DMS 273 (cell line): ENCODE measurements at regions not wholly inside any gene's neighbourhood (a gene's known extent, or its start where the extent isn't known, plus 50 kb on each side); places are given as distances from the start of the nearest gene placed in this dataset.
"Not testable (repeated sequence)": the region's sequence is repeated elsewhere in the genome, so short reads cannot be mapped to it uniquely, and the experiment has no call there.

ENCODE experiments used
- DNase-seq: peaks from one replicate; lab custom pipeline; 2025; ENCODE audit not compliant: unreplicated experiment; lab: John Stamatoyannopoulos, UW

DNA sequence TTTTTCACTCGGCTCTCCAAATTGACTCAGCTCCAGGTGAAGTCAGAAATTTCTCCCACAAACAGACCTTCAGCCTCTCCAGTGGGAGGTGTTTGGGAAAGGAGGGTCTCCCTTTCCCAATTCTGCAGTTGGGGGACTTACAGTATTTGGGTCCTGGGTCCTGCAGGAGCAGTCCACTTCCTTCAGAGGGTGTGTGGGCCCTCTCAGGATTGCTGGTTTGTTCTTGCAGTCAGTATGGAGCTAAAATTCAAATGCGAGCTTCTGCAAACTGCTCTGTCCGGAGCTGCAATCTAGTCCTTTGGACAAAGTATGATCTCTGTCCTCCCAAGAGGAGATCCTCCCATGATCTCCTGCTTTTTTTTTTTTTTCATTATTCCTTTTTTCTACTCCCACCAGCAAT, 87.9 kb upstream of the MSTN start:
- DNase-seq, result no peak

DNA sequence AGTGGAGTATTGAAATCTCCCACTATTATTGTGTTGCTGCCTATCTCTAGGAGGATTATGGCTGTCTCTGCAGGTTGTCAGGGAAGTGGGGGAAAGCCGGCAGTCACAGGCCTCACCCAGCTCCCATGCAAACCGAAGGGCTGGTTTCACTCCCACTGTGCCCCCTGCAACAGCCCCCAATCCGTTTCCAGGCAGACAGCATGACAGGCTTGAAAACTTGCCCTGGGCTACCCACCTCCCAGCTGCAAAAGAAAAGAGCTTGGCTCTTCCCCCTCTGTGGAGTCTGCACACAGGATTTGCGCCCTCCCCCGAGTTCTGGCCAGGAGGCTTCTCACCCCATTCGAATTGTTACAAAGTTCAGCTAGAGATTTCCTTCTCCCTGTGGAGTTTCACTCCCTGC, 87.4 kb upstream of the MSTN start:
- no peak for DNase-seq

DNA sequence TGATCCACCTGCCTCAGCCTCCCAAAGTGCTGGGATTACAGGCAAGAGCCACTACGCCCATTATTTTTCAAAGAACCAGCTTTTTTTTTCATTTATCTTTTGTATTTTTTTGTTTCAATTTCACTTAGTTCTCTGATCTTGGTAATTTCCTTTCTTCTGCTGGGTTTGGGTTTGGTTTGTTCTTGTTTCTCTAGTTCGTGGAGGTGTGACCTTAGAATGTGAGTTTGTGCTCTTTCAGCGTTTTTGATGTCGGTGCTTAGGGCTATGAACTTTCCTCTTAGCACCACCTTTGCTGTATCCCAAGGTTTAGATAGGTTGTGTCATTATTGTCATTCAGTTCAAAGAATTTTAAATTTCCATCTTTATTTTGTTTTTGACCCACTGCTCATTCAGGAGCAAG, 86.7 kb upstream of the MSTN start:
- DNase-seq, result no peak

DNA sequence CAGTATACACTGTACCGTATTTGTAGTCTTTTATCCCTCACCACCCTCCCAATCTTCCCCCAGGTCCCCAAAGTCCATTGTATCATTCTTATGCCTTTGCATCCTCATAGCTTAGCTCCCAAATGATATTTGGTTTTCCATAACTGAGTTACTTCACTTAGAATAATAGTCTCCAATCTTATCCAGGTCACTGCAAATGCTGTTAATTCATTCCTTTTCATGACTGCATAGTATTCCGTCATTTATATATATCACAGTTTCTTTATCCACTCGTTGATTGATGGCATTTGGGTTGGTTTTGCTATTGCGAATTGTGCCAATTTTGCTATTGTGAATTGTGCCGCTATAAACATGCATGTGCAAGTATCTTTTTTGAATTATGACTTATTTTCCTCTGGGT, 83.6 kb upstream of the MSTN start:
- not testable (repeated sequence) for DNase-seq

DNA sequence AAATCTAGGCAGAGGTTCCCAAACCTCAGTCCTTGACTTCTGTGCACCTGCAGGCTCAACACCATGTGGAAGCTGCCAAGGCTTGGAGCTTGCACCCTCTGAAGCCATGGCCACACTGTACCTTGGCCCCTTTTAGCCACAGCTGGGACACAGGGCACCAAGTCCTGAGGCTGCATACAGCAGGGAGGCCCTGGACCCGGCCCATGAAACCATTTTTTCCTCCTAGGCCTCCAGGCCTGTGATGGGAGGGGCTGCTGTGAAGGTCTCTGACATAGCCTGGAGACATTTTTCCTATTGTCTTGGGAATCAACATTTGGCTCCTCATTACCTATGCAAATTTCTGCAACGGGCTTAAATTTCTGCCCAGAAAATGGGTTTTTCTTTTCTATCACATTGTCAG, 77.9 kb upstream of the MSTN start:
- DNase-seq, result not testable (repeated sequence)

DNA sequence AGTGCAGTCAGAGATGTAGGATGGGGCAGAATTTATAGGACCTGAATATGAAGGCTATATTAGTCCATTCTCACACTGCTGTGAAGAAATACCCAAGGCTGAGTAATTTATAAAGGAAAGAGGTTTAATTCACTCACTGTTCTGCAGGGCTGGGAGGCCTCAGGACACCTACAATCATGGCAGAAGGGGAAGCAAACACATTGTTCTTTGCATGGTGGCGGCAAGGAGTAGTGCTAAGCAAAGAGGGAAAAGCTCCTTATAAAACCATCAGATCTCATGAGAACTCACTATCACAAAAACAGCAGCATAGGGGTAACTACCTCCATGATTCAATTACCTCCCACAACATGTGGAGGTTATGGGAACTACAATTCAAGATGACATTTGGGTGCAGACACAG, 76.8 kb upstream of the MSTN start:
- DNase-seq, result no peak

DNA sequence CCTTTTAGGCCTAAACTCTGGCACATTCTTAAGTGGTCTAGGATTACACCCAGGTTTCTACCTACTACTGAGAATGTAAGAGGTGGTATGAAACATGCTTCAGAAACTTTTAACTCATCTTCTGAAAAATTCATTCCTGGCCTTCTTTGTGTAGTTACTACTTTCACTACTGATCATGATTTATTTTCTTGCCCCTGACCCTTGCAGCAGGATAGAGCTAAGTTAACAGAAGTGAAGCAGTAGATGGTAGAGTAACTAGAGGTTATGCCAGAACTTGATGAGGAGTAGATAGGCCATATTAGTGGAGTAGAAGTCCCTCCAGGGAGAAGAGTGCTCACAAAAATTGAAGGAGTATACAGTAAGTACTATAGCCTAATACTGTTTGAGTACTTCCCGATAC, 75.5 kb upstream of the MSTN start:
- no peak for DNase-seq

DNA sequence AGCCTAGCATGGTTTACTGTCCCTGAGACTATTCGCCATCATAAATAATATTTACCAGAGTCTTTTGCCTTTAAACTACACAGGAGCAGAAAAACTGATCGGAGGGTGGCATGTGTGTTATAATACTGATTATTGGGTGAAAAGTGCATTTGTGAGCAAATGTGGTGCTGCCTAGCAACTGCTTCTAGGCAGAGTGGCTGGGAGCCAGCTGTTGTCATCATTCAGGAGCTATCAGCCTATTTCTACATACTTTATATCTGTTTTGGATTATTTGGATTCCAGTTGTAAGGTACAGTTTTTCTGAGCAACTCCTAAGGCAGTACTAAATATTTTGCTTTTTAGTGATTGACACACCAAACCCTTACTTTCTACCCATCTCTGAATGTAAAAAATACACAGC, 75.0 kb upstream of the MSTN start:
- DNase-seq, result no peak

DNA sequence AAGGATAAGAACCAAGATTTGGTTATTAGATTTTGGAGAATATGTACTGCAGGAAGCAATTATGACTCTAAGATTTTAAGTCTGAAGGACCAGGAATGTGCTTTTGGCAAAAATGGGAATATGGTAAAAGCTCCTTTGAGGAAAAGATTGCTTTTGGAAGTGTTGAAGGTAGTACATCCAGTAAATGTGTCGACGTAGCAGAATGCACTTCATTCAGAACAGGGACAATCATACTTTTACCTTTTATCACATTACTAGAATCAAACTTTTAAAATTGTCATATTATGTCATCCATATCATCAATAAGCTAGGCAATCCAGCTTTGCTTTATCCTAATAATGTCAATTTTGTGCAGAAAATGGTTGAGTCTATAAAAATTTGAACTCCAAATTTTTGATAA, 74.3 kb upstream of the MSTN start:
- no peak for DNase-seq

DNA sequence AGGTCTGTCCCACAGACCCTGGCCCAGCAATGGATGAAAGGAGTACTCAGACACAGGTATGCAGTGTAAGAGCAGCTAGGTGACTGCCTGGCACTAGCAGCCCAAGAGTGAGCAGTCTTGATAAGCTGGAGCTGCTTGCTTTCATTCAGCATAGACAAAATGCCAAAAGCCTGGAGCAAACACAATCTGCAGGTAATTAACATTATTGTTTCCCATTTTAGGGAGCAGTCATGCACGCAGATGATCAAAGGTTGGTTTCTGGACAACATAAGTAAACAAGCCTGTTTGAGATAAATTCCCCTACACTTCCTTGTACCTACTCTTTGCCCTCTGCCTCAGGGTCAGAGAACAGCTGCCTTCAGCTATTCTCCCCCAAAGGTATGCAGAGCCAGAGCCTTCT, 73.7 kb upstream of the MSTN start:
- no peak for DNase-seq

DNA sequence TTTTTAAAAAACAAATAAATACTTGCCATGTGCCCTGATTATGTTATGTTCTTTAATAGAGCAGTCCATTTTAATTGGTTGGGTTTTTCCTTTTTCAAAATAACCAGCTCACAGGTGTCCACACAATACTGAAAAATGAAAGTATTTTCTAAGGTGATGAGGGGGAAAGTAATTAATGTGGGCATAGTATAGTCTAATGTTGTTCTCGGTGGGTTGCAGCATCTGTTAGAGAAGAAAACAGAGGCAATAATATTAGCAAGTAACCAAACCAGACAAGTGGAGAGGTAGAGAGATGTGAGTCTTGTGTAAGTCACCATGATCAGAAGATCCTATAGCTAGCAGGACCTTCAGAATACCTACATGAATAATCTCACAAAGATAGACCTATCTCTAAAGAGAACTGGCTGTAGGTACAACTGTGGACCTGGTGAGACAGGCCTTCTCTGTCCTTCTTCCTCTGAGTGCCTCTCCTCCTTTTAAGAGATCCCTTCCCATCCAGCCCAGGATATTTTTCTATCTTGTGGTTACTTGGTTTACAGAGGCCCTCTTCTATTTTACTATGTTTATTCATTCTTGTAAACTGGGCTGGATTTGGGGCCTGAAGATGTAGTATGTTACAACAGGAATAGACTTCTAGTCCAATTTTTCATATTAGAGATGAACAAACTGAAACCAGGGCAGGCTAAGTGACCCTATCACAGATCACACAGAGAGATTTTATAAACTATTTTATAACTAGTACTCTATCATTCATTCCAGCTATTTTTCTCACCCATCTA, 67.1 kb upstream of the MSTN start:
- DNase-seq, result no peak

DNA sequence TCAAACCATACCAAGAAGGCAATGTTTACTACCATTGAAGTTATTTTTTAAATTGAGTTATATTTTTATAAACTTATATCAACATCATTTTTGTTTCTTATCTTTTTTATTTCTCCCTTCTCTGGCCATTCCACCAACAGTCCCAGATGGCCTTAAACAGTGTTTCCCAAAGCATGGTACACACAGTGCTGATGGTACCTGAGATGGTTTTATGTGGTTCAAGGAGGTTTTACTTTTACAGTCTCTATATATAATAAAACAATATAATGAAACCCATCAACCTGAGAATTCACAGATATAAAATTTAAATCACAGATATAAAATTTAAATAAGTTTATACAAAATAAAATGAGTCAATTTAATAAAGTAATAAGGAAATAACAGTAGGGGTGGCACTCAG, 65.1 kb upstream of the MSTN start:
- no peak for DNase-seq

DNA sequence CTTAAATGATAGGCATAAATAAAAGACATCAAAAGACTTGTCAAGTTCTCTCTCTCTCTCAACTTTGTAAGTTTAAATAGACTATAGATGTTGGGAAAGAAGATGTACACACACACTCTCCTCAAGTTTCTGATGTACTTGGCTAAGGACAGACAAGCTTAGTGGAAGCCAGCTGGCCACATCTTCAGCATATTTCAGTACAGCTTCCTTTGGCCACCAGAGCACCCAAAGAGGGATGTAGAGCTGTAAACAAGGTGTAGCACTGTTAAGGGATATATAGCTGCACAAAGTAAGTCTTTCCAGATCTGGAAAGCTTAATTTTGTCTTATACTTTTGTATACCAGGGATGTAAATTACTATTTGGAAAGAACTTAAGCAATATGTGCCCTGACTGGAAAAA, 64.3 kb upstream of the MSTN start:
- DNase-seq, result peak; percentile 9

DNA sequence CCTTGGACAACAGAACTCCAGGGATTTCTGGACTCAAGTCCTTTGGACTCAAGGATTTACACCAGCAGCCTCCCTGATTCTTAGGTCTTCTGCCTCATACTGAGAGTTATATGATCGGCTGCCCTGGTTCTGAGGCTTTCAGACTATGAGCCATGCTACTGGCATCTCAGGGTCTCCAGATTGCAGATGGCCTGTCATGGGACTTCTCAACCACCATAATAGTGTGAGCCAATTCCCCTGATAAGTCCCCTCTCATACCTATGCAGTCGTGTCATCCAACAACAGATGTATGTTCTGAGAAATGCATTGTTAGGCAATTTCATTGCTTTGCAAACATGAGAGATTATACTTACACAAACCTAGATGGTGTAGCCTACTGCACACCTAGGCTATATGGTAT, 61.4 kb upstream of the MSTN start:
- no peak for DNase-seq

DNA sequence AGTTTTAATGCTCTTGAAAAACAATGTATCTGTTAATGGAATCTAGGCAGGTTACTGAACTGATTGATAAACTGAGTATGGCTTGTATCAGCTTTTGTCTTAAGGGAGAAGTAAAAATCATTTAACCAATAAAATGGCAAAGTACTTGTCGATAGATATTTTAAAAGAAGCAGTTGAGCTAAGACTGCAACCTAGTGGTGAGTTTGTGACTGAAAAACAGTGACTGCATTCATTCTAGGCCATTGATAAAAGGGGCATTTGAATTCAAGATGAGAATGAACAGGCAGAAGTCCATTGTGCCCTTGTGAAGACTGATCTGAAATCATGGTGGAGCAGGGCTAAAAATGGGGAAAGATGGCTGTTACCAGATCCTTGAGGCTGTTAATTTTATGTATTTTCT, 59.4 kb upstream of the MSTN start:
- DNase-seq, result peak; percentile 19

DNA sequence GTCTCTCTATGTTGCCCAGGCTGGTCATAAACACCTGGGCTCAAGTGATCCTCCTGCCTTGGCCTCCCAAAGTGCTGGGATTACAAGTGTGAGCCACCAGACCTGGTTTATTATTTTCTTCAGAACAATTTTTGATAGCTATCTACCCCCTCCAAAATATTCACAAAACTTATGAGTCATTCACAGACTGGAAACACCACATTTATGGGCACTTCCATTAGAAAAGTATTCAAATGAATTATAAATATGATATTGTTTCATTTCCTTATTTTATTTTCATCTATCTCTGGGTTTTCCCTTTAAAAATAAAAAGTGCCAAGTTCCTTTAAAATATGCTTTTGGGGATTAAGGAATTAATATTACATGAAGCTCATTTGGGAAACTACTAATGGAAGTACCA, 58.8 kb upstream of the MSTN start:
- DNase-seq, result no peak

DNA sequence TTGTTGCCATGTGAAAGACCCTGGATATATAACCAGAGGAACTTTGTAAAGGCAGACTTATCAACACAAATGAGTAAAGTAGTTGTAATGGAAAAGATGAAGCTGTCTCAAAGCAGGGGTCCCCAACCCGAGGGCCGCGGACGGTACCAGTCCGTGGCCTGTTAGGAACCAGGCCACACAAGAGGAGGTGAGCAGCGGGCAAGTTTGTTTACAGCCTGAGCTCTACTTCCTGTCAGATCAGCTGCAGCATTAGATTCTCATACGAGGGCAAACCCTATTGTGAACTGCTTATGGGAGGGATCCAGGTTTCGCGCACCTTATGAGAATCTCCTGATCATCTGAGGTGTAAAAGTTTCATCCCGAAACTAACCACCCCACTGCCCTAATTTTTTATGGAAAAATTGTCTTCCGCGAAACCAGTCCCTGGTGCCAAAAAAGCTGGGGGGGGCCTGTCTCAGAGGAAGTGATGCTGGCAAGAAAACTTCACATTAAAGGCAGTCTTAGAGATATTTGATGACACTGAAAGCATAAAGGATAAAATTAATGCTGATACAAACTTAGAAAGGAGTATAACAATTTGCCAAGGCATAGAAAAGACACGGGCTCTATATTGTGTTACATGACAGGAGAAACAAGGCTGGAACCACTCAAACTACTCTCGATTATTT, 57.5 kb upstream of the MSTN start:
- DNase-seq, result no peak

DNA sequence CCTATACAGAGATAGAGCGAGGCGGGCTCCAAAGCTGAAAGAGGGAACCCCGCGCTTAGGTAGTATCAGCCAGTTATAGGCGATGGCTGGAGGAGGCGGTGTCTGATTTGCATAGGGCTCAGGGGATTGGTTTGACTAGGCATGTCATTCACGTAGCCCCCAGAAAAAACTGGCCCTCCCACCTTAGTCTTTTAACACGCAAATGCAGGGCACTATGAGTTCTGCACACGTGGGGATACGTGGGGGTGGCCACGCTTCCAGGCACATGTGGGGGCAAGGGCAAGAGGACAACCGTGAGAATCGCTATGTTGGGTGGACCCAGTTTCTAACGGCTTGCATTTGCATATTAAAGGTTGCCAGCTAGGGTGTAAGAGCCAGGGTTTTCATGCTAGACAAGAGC, 56.7 kb upstream of the MSTN start:
- DNase-seq, result no peak

DNA sequence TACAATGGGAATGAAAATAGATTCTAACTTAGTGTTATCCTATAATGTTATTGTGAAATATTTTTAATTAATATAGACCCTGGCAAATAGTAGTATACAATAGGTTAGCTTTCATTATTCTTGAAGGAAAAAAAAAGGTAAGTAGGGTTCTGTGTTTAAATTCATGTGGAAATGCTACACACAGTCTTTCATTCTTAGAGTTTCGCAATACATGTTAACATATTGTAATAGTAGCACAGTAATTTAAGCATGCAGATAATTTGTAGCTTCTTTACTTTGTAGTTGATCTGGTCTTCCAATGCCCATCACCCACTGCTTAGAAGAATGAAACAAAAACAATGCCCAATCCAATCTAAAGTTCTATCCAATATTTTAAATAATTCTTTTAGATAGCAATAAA, 54.8 kb upstream of the MSTN start:
- DNase-seq, result no peak

DNA sequence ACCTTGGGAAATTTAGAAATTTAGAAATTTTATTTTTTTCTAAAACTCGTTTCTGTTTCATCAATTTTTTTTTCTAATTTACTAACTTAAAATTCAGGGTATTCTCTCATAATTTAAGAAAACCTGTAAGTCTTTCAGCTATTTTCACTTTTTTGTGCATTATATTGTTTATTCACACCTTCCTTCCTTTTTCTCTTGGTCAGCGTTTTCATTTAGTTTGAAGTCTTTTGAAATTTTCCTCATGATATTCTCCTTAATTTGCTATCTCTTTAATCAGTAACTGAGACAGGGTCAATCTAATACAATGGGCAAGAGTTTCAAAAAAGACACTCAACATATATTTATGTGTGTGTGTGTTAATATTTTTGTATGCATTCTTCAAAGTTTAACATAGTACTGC, 50.5 kb upstream of the MSTN start:
- DNase-seq, result no peak
